HL-60 (cell line): ENCODE measurements at regions not wholly inside any gene's neighbourhood (a gene's known extent, or its start where the extent isn't known, plus 50 kb on each side); places are given as distances from the start of the nearest gene placed in this dataset.
"Not testable (repeated sequence)": the region's sequence is repeated elsewhere in the genome, so short reads cannot be mapped to it uniquely, and the experiment has no call there.

ENCODE experiments used
- CTCF ChIP-seq: IDR thresholded peaks from one replicate; pipeline ENCODE4 v1.5.1; 2011; ENCODE audit warnings: low read length, control low read depth, inconsistent platforms; ENCODE audit not compliant: insufficient read depth
- POLR2AphosphoS5 ChIP-seq: IDR thresholded peaks from 2 replicates; pipeline ENCODE4 v1.6.1; 2012; ENCODE audit warnings: low read depth
- REST ChIP-seq: IDR thresholded peaks from 2 replicates; pipeline ENCODE4 v1.6.1; 2012; ENCODE audit warnings: low read depth; ENCODE audit not compliant: insufficient replicate concordance
- SPI1 ChIP-seq: IDR thresholded peaks from 2 replicates; pipeline ENCODE4 v1.6.1; 2012; ENCODE audit warnings: low read depth, mild to moderate bottlenecking, borderline replicate concordance

DNA sequence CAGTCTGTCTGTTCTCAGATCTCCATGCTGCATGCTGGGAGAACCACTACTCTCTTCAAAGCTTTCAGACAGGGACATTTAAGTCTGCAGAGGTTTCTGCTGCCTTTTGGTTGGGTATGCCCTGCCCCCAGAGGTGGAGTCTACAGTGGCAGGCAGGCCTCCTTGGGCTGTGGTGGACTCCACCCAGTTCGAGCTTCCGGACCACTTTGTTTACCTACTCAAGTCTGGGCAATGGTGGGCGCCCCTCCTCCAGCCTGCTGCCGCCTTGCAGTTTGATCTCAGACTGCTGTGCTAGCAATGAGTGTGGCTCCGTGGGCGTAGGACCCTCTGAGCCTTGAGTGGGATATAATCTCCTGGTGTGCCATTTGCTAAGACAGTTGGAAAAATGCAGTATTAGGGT, 317.1 kb downstream of the COL12A1 start:
- not testable (repeated sequence) for TF ChIP-seq CTCF, POLR2AphosphoS5, SPI1, REST
